ENCODE measurements at regions not wholly inside any gene's neighbourhood (a gene's known extent, or its start where the extent isn't known, plus 50 kb on each side); places are given as distances from the start of the nearest gene placed in this dataset.
"Not testable (repeated sequence)": the region's sequence is repeated elsewhere in the genome, so short reads cannot be mapped to it uniquely, and the experiment has no call there.

GRCh38 chr2:126952216-126952615 lies 53.5 kb downstream of the TEX51 start:
- no peak for DNase-seq

GRCh38 chr2:126953483-126953882 lies 54.8 kb downstream of the TEX51 start:
- no peak for DNase-seq

- DNase-seq = no peak
Observed at GRCh38 chr2:126954831-126955230, 56.1 kb downstream of the TEX51 start.

GRCh38 chr2:126956773-126957172 lies 58.1 kb downstream of the TEX51 start:
- peak; percentile 42 for DNase-seq

GRCh38 chr2:126963390-126963789 lies 64.7 kb downstream of the TEX51 start:
- DNase-seq = no peak

GRCh38 chr2:126966601-126967000 lies 67.9 kb downstream of the TEX51 start:
- DNase-seq = no peak

GRCh38 chr2:126970583-126970982 lies 71.9 kb downstream of the TEX51 start:
- DNase-seq = no peak

GRCh38 chr2:126971162-126971480 lies 72.4 kb downstream of the TEX51 start:
- DNase-seq = no peak

- DNase-seq = peak; percentile 64
Observed at GRCh38 chr2:126971481-126972278, 73.0 kb downstream of the TEX51 start.

GRCh38 chr2:126972279-126972626 lies 73.6 kb downstream of the TEX51 start:
- no peak for DNase-seq

GRCh38 chr2:126973745-126974144 lies 75.1 kb downstream of the TEX51 start:
- no peak for DNase-seq

GRCh38 chr2:126975671-126976655 lies 77.3 kb downstream of the TEX51 start:
- no peak for DNase-seq

GRCh38 chr2:126976721-126977328 lies 78.1 kb downstream of the TEX51 start:
- no peak for DNase-seq

GRCh38 chr2:126978333-126978732 lies 79.6 kb downstream of the TEX51 start:
- DNase-seq = no peak

- DNase-seq = no peak
Observed at GRCh38 chr2:126979039-126980003, 80.6 kb downstream of the TEX51 start.

GRCh38 chr2:126981476-126981875 lies 82.8 kb downstream of the TEX51 start:
- no peak for DNase-seq

- no peak for DNase-seq
Observed at GRCh38 chr2:126982935-126983334, 84.2 kb downstream of the TEX51 start.

GRCh38 chr2:126986631-126987187 lies 88.0 kb downstream of the TEX51 start:
- no peak for DNase-seq

- no peak for DNase-seq
Observed at GRCh38 chr2:126988482-126988881, 89.8 kb downstream of the TEX51 start.

- not testable (repeated sequence) for DNase-seq
Observed at GRCh38 chr2:126989064-126989463, 90.4 kb downstream of the TEX51 start.

- DNase-seq = no peak
Observed at GRCh38 chr2:126990200-126990599, 91.5 kb downstream of the TEX51 start.
